Colonic mucosa (tissue), 4 donors: ENCODE measurements at regions not wholly inside any gene's neighbourhood (a gene's known extent, or its start where the extent isn't known, plus 50 kb on each side); places are given as distances from the start of the nearest gene placed in this dataset.
"Not testable (repeated sequence)": the region's sequence is repeated elsewhere in the genome, so short reads cannot be mapped to it uniquely, and the experiment has no call there.

Experiments
- DNase-seq: peaks from one replicate; pipeline ENCODE4 v3.0.0-alpha.2; 2020
- H3K27ac ChIP-seq: fragments of 200-600 bp; one replicate; pipeline ENCODE4 v1.8.0; 2021
- H3K27me3 ChIP-seq: fragments of 200-600 bp; one replicate; pipeline ENCODE4 v1.8.0; 2021
- H3K36me3 ChIP-seq: fragments of 200-600 bp; one replicate; pipeline ENCODE4 v1.8.0; 2021
- H3K4me1 ChIP-seq: fragments of 200-600 bp; one replicate; pipeline ENCODE4 v1.8.0; 2021; ENCODE audit warnings: mild to moderate bottlenecking
- H3K4me3 ChIP-seq: fragments of 200-600 bp; one replicate; pipeline ENCODE4 v1.8.0; 2021
- H3K9ac ChIP-seq, 2 donors: one replicate each; pipeline ENCODE4 v1.7.0; 2013; ENCODE audit warnings: control low read depth in 2 of 2, low read depth in 2 of 2, low read length in 2 of 2
- H3K9me3 ChIP-seq: fragments of 200-600 bp; one replicate; pipeline ENCODE4 v1.8.0; 2021
- CTCF ChIP-seq: fragments of 200-600 bp; IDR thresholded peaks from one replicate; pipeline ENCODE4 v1.8.0; 2022; ENCODE audit warnings: antibody characterized with exemption, mild to moderate bottlenecking
- intact Hi-C: fragments of 100-400 bp; cut with DNase I; formaldehyde crosslinking; loops from one replicate; pipeline ENCODE4 v1.14.1; 2022
- donor health status: healthy.
- donor health status: DM: no; HTN: no; CAD: no.
- donor health status: DM: no; HTN: no; CAD: no.

DNA sequence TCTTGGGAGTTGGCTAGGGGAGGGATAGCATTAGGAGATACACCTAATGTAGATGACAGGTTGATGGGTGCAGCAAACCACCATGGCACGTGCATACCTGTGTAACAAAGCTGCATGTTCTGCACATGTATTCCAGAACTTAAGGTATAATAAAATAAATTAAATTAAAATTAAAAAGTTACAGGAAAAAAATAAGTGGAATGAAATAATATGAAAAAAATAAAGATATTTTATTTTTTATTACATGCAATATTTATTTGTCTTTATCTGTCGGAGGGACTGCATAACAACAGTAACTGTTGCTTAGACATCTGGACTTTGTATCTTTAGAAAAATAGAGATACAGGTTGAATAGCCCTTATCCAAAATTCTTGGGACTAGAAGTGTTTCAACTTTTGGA, 597.4 kb upstream of the CCDC179 start:
- intact Hi-C loops: no loop called here
- no peaks in the 10 kb centered on the region for H3K9me3 ChIP-seq

DNA sequence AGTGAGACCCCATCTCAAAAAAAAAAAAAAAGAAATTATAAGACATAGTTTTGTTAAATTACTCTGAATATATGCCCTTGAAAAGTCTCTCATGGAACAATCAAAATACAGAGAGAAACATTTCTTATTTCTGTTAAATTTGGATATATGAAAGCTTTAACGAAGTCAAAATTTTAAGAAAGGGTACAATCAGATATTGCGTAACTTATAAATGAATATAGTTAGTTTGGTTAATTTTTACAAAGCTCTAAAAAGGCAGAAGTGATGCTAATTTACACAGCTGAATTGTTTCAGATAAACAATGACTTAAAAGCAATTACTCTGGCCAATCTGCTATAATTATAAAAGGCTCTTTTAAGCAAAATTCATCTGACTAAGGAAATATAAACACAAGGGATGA, 611.6 kb upstream of the CCDC179 start:
- H3K4me1 ChIP-seq: no peaks in the 10 kb centered on the region
- no peaks in the 10 kb centered on the region for H3K36me3 ChIP-seq
- H3K9ac ChIP-seq: no peak overlapping the region
- intact Hi-C loops: no loop called here
- no peak overlapping the region for H3K4me3 ChIP-seq
- no peaks in the 10 kb centered on the region for H3K9me3 ChIP-seq
- H3K27ac ChIP-seq: no peak overlapping the region
- no peak for TF ChIP-seq CTCF
- no peak for DNase-seq
- no peaks in the 10 kb centered on the region for H3K27me3 ChIP-seq

More for the DNA sequence above, 597.4 kb upstream of the CCDC179 start:
- no peak for TF ChIP-seq CTCF
- H3K9ac ChIP-seq: no peak overlapping the region
- no peak overlapping the region for H3K4me3 ChIP-seq
- no peaks in the 10 kb centered on the region for H3K36me3 ChIP-seq
- no peak for DNase-seq
- H3K4me1 ChIP-seq: no peaks in the 10 kb centered on the region
- no peaks in the 10 kb centered on the region for H3K27me3 ChIP-seq
- no peak overlapping the region for H3K27ac ChIP-seq

DNA sequence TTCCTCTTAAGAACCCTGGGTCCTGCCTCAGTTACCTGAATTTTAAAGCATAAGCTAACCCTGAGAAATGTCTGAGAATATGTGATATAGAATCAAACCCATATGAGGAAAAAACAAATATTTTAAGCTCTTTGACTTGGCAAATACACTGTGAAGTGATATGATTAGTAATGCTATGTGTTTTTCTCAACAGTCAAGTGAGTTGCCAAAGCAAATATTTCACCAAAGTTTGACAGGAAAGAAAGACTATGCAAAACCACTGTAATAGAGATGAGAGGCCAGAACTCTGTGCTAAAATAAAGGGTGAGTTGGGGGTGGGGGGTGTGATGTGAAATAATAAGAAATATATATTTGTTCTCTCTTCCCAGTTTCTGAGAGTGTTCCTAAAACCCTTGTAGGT, 613.5 kb upstream of the CCDC179 start:
- no peak overlapping the region for H3K9ac ChIP-seq
- intact Hi-C loops: no loop called here
- DNase-seq: no peak
- no peaks in the 10 kb centered on the region for H3K9me3 ChIP-seq
- H3K4me1 ChIP-seq: no peaks in the 10 kb centered on the region
- H3K27me3 ChIP-seq: no peaks in the 10 kb centered on the region
- TF ChIP-seq CTCF: no peak
- no peaks in the 10 kb centered on the region for H3K36me3 ChIP-seq
- H3K4me3 ChIP-seq: no peak overlapping the region
- no peak overlapping the region for H3K27ac ChIP-seq

DNA sequence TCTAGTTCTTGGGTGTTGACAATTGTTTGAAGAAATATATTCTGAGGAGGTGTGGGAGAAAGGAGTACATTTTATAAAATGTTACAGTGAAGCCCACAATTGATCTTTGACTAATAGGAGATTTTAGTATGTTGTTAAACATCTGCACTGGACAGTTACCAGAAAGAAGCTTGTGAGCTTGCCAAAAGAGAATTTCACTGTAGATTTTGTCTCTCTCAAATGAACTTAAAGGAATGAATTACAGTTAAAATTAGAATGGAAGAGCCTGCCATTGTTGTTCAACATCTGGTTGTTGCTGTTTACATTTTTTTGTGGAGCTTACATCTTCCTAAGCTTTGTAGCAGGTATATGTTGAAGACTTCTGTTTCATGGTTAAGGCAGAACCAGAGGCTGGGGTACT, 620.5 kb upstream of the CCDC179 start:
- Histone ChIP-seq H3K4me3 (no peak overlapping the region), H3K36me3 (no peaks in the 10 kb centered on the region), H3K9ac (no peak overlapping the region), H3K27ac (no peak overlapping the region), H3K9me3 (no peaks in the 10 kb centered on the region), H3K27me3 (no peaks in the 10 kb centered on the region), H3K4me1 (no peaks in the 10 kb centered on the region)
- no peak for DNase-seq
- no peak for TF ChIP-seq CTCF
- intact Hi-C loops: no loop called here

- H3K27ac ChIP-seq, H3K9ac ChIP-seq, H3K4me1 ChIP-seq, DNase-seq, H3K9me3 ChIP-seq, intact Hi-C loops, H3K27me3 ChIP-seq, H3K36me3 ChIP-seq, H3K4me3 ChIP-seq: not testable (repeated sequence)
Observed at GRCh38 chr11:23484146-23484545, 623.9 kb upstream of the CCDC179 start.

- H3K27ac ChIP-seq, H3K4me3 ChIP-seq, H3K27me3 ChIP-seq, intact Hi-C loops, H3K36me3 ChIP-seq, H3K9me3 ChIP-seq, H3K4me1 ChIP-seq, DNase-seq, H3K9ac ChIP-seq: not testable (repeated sequence)
Observed at GRCh38 chr11:23484618-23485017, 624.3 kb upstream of the CCDC179 start.
